ENCODE measurements at regions not wholly inside any gene's neighbourhood (a gene's known extent, or its start where the extent isn't known, plus 50 kb on each side); places are given as distances from the start of the nearest gene placed in this dataset.
"Not testable (repeated sequence)": the region's sequence is repeated elsewhere in the genome, so short reads cannot be mapped to it uniquely, and the experiment has no call there.

- Histone ChIP-seq H3K36me3 (ENCODE audit: insufficient read depth, low read depth, low read length) (no peaks in the 10 kb centered on the region), H3K9me3 (ENCODE audit: insufficient read depth, low read depth, low read length) (no peaks in the 10 kb centered on the region), H3K9ac (ENCODE audit: low read depth, low read length) (no peak overlapping the region), H3K27ac (ENCODE audit: low read length) (no peak overlapping the region), H3K4me1 (ENCODE audit: insufficient read depth, low read length) (no peaks in the 10 kb centered on the region), H3K4me3 (ENCODE audit: low read length) (no peak overlapping the region), H3K27me3 (ENCODE audit: insufficient read depth, low read length) (no peaks in the 10 kb centered on the region)
Measured at GRCh38 chr4:173998471-173999144, 284.9 kb downstream of the FBXO8 start.

- not testable (repeated sequence) for H3K9ac ChIP-seq (ENCODE audit: low read depth, low read length); H3K4me1 ChIP-seq (ENCODE audit: insufficient read depth, low read length); H3K9me3 ChIP-seq (ENCODE audit: insufficient read depth, low read depth, low read length); H3K4me3 ChIP-seq (ENCODE audit: low read length); H3K27ac ChIP-seq (ENCODE audit: low read length); H3K36me3 ChIP-seq (ENCODE audit: insufficient read depth, low read depth, low read length); H3K27me3 ChIP-seq (ENCODE audit: insufficient read depth, low read length)
Measured at GRCh38 chr4:173995779-173996178, 287.7 kb downstream of the FBXO8 start.

DNA sequence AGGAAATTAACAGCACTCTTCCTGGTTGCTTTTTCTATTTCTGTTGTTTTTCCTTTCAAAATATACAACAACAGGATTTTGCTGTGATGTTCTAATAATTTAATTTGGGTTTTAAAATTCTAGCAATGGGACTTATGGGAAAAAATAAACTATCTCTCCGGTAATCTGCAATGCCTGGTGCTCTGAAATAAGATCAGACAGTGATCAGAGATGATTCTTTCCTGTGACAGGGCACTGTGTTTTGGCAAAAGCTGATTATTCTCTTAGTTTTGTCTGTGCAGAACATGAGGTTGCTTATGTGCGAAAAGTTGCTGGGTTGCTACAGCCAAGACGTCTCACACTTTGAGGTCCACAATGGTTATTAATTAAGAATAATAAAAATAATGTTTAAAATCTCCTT lies 291.7 kb downstream of the FBXO8 start:
- Histone ChIP-seq H3K36me3 (ENCODE audit: insufficient read depth, low read depth, low read length) (no peaks in the 10 kb centered on the region), H3K4me1 (ENCODE audit: insufficient read depth, low read length) (no peaks in the 10 kb centered on the region), H3K27me3 (ENCODE audit: insufficient read depth, low read length) (no peaks in the 10 kb centered on the region), H3K27ac (ENCODE audit: low read length) (no peak overlapping the region), H3K9me3 (ENCODE audit: insufficient read depth, low read depth, low read length) (no peaks in the 10 kb centered on the region), H3K4me3 (ENCODE audit: low read length) (no peak overlapping the region), H3K9ac (ENCODE audit: low read depth, low read length) (no peak overlapping the region)

- Histone ChIP-seq H3K27ac (ENCODE audit: low read length) (no peak overlapping the region), H3K27me3 (ENCODE audit: insufficient read depth, low read length) (no peaks in the 10 kb centered on the region), H3K9ac (ENCODE audit: low read depth, low read length) (no peak overlapping the region), H3K4me1 (ENCODE audit: insufficient read depth, low read length) (no peaks in the 10 kb centered on the region), H3K36me3 (ENCODE audit: insufficient read depth, low read depth, low read length) (no peaks in the 10 kb centered on the region), H3K9me3 (ENCODE audit: insufficient read depth, low read depth, low read length) (no peaks in the 10 kb centered on the region), H3K4me3 (ENCODE audit: low read length) (no peak overlapping the region)
Measured at GRCh38 chr4:173991316-173991715, 292.2 kb downstream of the FBXO8 start.

DNA sequence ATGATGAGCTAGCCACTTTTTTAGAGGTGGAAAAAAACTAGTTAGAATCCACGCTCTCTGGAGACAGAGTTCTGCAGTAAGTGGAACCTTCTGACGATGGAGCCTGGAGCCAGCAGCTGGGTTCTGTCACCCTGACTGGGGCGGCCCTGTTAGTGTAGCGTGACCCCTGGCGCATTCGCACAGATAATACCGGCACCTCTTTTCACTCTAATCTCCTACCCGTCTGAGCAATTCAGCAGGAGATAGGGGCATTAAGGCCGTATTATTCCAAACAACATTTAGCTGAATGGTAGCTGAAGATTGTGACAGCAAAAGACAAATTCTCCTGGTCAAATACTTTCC lies 292.6 kb downstream of the FBXO8 start:
- Histone ChIP-seq H3K4me3 (ENCODE audit: low read length) (no peak overlapping the region), H3K27ac (ENCODE audit: low read length) (no peak overlapping the region), H3K9ac (ENCODE audit: low read depth, low read length) (no peak overlapping the region), H3K4me1 (ENCODE audit: insufficient read depth, low read length) (no peaks in the 10 kb centered on the region), H3K9me3 (ENCODE audit: insufficient read depth, low read depth, low read length) (no peaks in the 10 kb centered on the region), H3K27me3 (ENCODE audit: insufficient read depth, low read length) (no peaks in the 10 kb centered on the region), H3K36me3 (ENCODE audit: insufficient read depth, low read depth, low read length) (no peaks in the 10 kb centered on the region)

GRCh38 chr4:173990126-173990868 lies 293.2 kb downstream of the FBXO8 start:
- Histone ChIP-seq H3K36me3 (ENCODE audit: insufficient read depth, low read depth, low read length) (no peaks in the 10 kb centered on the region), H3K9ac (ENCODE audit: low read depth, low read length) (no peak overlapping the region), H3K4me1 (ENCODE audit: insufficient read depth, low read length) (no peaks in the 10 kb centered on the region), H3K27me3 (ENCODE audit: insufficient read depth, low read length) (no peaks in the 10 kb centered on the region), H3K4me3 (ENCODE audit: low read length) (no peak overlapping the region), H3K9me3 (ENCODE audit: insufficient read depth, low read depth, low read length) (no peaks in the 10 kb centered on the region), H3K27ac (ENCODE audit: low read length) (no peak overlapping the region)

GRCh38 chr4:173963523-173963922 lies 319.9 kb downstream of the FBXO8 start:
- not testable (repeated sequence) for H3K27ac ChIP-seq (ENCODE audit: low read length); H3K9me3 ChIP-seq (ENCODE audit: insufficient read depth, low read depth, low read length); H3K36me3 ChIP-seq (ENCODE audit: insufficient read depth, low read depth, low read length); H3K4me3 ChIP-seq (ENCODE audit: low read length); H3K4me1 ChIP-seq (ENCODE audit: insufficient read depth, low read length); H3K9ac ChIP-seq (ENCODE audit: low read depth, low read length); H3K27me3 ChIP-seq (ENCODE audit: insufficient read depth, low read length)

DNA sequence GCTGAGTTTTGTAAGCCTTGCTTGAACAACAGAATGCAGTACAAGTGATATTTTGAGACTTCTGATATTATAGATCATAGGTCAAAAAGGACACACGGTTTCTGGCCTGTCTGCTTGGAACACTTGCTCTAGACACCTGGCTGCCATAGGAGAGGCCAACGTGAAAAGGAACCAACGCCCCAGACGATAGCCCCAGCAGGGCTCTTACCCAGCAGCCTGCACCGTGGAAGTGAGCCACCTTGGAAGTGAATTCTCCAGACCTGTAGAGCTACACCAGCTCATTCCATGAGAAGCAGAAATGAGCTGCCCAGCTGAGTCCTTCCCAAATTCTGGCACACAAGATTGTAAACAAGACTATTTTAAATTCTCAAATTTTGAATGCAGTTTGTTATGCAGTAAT lies 323.1 kb downstream of the FBXO8 start:
- no peak overlapping the region for H3K9ac ChIP-seq (ENCODE audit: low read depth, low read length)
- H3K9me3 ChIP-seq (ENCODE audit: insufficient read depth, low read depth, low read length), result no peaks in the 10 kb centered on the region
- H3K4me3 ChIP-seq (ENCODE audit: low read length), result no peak overlapping the region
- H3K36me3 ChIP-seq (ENCODE audit: insufficient read depth, low read depth, low read length), result no peaks in the 10 kb centered on the region
- H3K27me3 ChIP-seq (ENCODE audit: insufficient read depth, low read length), result no peaks in the 10 kb centered on the region
- no peaks in the 10 kb centered on the region for H3K4me1 ChIP-seq (ENCODE audit: insufficient read depth, low read length)
- H3K27ac ChIP-seq (ENCODE audit: low read length), result no peak overlapping the region

GRCh38 chr4:173958445-173958844 lies 325.0 kb downstream of the FBXO8 start:
- no peaks in the 10 kb centered on the region for H3K36me3 ChIP-seq (ENCODE audit: insufficient read depth, low read depth, low read length)
- H3K27me3 ChIP-seq (ENCODE audit: insufficient read depth, low read length), result no peaks in the 10 kb centered on the region
- H3K9ac ChIP-seq (ENCODE audit: low read depth, low read length), result no peak overlapping the region
- no peak overlapping the region for H3K27ac ChIP-seq (ENCODE audit: low read length)
- H3K4me3 ChIP-seq (ENCODE audit: low read length), result no peak overlapping the region
- no peaks in the 10 kb centered on the region for H3K9me3 ChIP-seq (ENCODE audit: insufficient read depth, low read depth, low read length)
- no peaks in the 10 kb centered on the region for H3K4me1 ChIP-seq (ENCODE audit: insufficient read depth, low read length)

DNA sequence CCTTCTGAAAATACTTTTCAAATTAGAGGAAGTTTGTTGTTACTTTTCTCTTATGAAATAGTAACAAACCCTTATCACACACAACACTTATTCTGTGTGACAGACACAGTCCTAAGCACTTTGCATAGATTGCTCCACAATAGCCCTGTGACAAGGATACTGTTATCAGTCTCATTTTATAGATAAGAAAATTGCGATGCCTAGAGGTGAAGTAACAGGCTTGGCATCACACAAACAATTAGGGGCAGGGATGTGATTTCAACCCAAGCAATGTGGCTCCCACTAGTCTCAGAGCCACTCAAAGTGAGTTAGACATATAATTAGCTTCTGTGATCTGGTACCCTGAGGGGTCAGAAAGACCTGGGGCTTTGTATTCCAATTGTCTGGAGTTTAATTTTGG lies 339.9 kb downstream of the FBXO8 start:
- Histone ChIP-seq H3K36me3 (ENCODE audit: insufficient read depth, low read depth, low read length) (no peaks in the 10 kb centered on the region), H3K27ac (ENCODE audit: low read length) (no peak overlapping the region), H3K4me1 (ENCODE audit: insufficient read depth, low read length) (no peaks in the 10 kb centered on the region)

DNA sequence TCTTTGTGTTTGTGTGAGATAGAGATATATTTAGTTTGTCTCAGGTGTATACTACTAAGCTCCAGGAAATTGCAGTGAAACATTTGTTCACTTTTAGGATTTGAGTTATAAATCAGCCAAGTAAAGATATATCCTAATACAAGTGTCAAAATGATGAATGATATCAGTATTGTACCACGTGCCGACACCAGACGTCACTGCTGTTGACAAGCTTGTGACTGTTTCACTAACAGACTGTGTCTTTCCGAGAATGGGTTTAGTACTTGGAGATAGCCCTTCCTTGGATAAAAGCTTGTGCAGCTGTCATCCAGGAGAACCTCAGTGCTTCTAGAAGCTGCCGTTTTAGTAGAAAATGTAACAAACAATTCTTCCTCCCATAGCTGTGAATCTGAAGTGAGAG lies 343.3 kb downstream of the FBXO8 start:
- Histone ChIP-seq H3K4me3 (ENCODE audit: low read length) (no peak overlapping the region), H3K27ac (ENCODE audit: low read length) (no peak overlapping the region), H3K36me3 (ENCODE audit: insufficient read depth, low read depth, low read length) (no peaks in the 10 kb centered on the region), H3K4me1 (ENCODE audit: insufficient read depth, low read length) (peaks cover 9% of the 10 kb centered on the region; the same call in 1 of the 2 replicates), H3K27me3 (ENCODE audit: insufficient read depth, low read length) (no peaks in the 10 kb centered on the region), H3K9me3 (ENCODE audit: insufficient read depth, low read depth, low read length) (no peaks in the 10 kb centered on the region), H3K9ac (ENCODE audit: low read depth, low read length) (no peak overlapping the region)

More for the DNA sequence above, 339.9 kb downstream of the FBXO8 start:
- H3K9ac ChIP-seq (ENCODE audit: low read depth, low read length), result no peak overlapping the region
- H3K27me3 ChIP-seq (ENCODE audit: insufficient read depth, low read length), result no peaks in the 10 kb centered on the region
- no peaks in the 10 kb centered on the region for H3K9me3 ChIP-seq (ENCODE audit: insufficient read depth, low read depth, low read length)
- H3K4me3 ChIP-seq (ENCODE audit: low read length), result no peak overlapping the region

GRCh38 chr4:173937631-173938270 lies 345.7 kb downstream of the FBXO8 start:
- Histone ChIP-seq H3K27ac (ENCODE audit: low read length) (no peak overlapping the region), H3K36me3 (ENCODE audit: insufficient read depth, low read depth, low read length) (no peaks in the 10 kb centered on the region), H3K9ac (ENCODE audit: low read depth, low read length) (no peak overlapping the region), H3K27me3 (ENCODE audit: insufficient read depth, low read length) (no peaks in the 10 kb centered on the region), H3K9me3 (ENCODE audit: insufficient read depth, low read depth, low read length) (no peaks in the 10 kb centered on the region), H3K4me3 (ENCODE audit: low read length) (no peak overlapping the region), H3K4me1 (ENCODE audit: insufficient read depth, low read length) (peaks cover 9% of the 10 kb centered on the region; the same call in 1 of the 2 replicates)
